ENCODE measurements at regions not wholly inside any gene's neighbourhood (a gene's known extent, or its start where the extent isn't known, plus 50 kb on each side); places are given as distances from the start of the nearest gene placed in this dataset.

DNA sequence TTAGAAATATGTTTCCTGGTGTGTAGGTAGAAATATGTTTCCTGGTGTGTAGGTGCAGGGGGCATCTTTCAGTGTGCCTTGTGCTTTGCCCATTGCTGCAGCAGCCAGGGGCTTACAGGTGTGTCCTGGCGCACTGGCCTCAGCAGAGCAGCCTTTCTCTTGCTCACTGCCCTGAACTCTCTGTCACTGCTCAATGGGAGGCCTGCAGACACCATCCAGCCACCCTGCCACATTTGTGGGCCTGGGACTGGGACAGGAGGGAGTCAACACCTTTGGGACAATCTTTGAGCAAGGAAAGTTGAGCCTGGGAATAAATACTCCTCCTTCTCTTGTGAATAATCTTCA lies 62.4 kb upstream of the RBM24 start:
- no CpG with 5 or more reads among the region's 1 CpG for WGBS (ENCODE audit: low lambda C conversion rate)
- H3K4me3 ChIP-seq (replicated peaks in 1 of 3; ENCODE audit: insufficient read depth in 1 of 3, low read depth in 2 of 3, low read length in 3 of 3), result no peak overlapping the region
- H3K4me1 ChIP-seq (ENCODE audit: insufficient read depth, low read length), result no peaks in the 10 kb centered on the region
- ChIA-PET POLR2A (no interaction called here), CTCF (ENCODE audit: low intra/inter-chr PET ratio, low total read pairs) (no interaction called here)
- no peaks in the 10 kb centered on the region for H4K20me1 ChIP-seq (ENCODE audit: insufficient read depth, low read length)
- H3K36me3 ChIP-seq (replicated peaks in 1 of 2; ENCODE audit: control insufficient read depth in 1 of 2, insufficient read depth in 2 of 2, low read length in 2 of 2), result no peaks in the 10 kb centered on the region
- DNase-seq (ENCODE audit: low spot score) (no peak), FAIRE-seq (no peak), ATAC-seq (no peak; the same call in 2 of the 3 replicates)
- in situ Hi-C loops (cut with HindIII; ENCODE audit: extremely low pct_ligation_motif_present, low pct_unique_long_range_greater_than_20kb) (no loop called here), intact Hi-C loops (cut with micrococcal nuclease; ENCODE audit: unreplicated experiment) (no loop called here)
- no peak overlapping the region for H3K9ac ChIP-seq (ENCODE audit: insufficient read depth, low read depth, low read length)
- no peak overlapping the region for H3K27ac ChIP-seq (ENCODE audit: extremely low read length, insufficient read depth, low read length)
- H3K79me2 ChIP-seq (ENCODE audit: insufficient read depth, low read length), result no peaks in the 10 kb centered on the region
- BruUV-seq (replicated peaks), result no TSS peak
- H3K4me2 ChIP-seq (ENCODE audit: low read depth, low read length), result no peak overlapping the region
- H3K9me3 ChIP-seq (ENCODE audit: low read length), result no peaks in the 10 kb centered on the region
- no peaks in the 10 kb centered on the region; a peak in 1 of 5 replicates for H3K27me3 ChIP-seq (ENCODE audit: control insufficient read depth in 1 of 2, insufficient read depth in 2 of 2, low read length in 2 of 2)
- no peak overlapping the region for H2AFZ ChIP-seq (ENCODE audit: low read length)
- no peak for TF ChIP-seq ZNF75D (CRISPR knock-in tag; IDR thresholded peaks at IDR 0.05; ENCODE audit: borderline replicate concordance)
- TF ChIP-seq MEIS1 (CRISPR knock-in tag; IDR thresholded peaks at IDR 0.05; ENCODE audit: borderline replicate concordance), result no peak
- TF ChIP-seq ZNF720 (CRISPR knock-in tag; IDR thresholded peaks at IDR 0.05), result no peak
- no peak for TF ChIP-seq MYC (CRISPR knock-in tag; IDR thresholded peaks at IDR 0.05; ENCODE audit: borderline replicate concordance)
- TF ChIP-seq FOXP1 (IDR thresholded peaks at IDR 0.05), result no peak
- TF ChIP-seq FOXP1 (CRISPR knock-in tag; IDR thresholded peaks at IDR 0.05), result no peak
- TF ChIP-seq, protein P1, sequence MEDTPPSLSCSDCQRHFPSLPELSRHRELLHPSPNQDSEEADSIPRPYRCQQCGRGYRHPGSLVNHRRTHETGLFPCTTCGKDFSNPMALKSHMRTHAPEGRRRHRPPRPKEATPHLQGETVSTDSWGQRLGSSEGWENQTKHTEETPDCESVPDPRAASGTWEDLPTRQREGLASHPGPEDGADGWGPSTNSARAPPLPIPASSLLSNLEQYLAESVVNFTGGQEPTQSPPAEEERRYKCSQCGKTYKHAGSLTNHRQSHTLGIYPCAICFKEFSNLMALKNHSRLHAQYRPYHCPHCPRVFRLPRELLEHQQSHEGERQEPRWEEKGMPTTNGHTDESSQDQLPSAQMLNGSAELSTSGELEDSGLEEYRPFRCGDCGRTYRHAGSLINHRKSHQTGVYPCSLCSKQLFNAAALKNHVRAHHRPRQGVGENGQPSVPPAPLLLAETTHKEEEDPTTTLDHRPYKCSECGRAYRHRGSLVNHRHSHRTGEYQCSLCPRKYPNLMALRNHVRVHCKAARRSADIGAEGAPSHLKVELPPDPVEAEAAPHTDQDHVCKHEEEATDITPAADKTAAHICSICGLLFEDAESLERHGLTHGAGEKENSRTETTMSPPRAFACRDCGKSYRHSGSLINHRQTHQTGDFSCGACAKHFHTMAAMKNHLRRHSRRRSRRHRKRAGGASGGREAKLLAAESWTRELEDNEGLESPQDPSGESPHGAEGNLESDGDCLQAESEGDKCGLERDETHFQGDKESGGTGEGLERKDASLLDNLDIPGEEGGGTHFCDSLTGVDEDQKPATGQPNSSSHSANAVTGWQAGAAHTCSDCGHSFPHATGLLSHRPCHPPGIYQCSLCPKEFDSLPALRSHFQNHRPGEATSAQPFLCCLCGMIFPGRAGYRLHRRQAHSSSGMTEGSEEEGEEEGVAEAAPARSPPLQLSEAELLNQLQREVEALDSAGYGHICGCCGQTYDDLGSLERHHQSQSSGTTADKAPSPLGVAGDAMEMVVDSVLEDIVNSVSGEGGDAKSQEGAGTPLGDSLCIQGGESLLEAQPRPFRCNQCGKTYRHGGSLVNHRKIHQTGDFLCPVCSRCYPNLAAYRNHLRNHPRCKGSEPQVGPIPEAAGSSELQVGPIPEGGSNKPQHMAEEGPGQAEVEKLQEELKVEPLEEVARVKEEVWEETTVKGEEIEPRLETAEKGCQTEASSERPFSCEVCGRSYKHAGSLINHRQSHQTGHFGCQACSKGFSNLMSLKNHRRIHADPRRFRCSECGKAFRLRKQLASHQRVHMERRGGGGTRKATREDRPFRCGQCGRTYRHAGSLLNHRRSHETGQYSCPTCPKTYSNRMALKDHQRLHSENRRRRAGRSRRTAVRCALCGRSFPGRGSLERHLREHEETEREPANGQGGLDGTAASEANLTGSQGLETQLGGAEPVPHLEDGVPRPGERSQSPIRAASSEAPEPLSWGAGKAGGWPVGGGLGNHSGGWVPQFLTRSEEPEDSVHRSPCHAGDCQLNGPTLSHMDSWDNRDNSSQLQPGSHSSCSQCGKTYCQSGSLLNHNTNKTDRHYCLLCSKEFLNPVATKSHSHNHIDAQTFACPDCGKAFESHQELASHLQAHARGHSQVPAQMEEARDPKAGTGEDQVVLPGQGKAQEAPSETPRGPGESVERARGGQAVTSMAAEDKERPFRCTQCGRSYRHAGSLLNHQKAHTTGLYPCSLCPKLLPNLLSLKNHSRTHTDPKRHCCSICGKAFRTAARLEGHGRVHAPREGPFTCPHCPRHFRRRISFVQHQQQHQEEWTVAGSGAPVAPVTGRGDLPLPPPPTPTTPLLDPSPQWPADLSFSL (CRISPR knock-in tag; IDR thresholded peaks at IDR 0.05), result no peak
- TF ChIP-seq RAD21 (CRISPR knock-in tag; IDR thresholded peaks at IDR 0.05), result no peak
- no peak for TF ChIP-seq ZNF547 (CRISPR knock-in tag; IDR thresholded peaks at IDR 0.05)
- no peak for TF ChIP-seq ZBTB7A (CRISPR knock-in tag; IDR thresholded peaks at IDR 0.05)
- TF ChIP-seq, protein P2, sequence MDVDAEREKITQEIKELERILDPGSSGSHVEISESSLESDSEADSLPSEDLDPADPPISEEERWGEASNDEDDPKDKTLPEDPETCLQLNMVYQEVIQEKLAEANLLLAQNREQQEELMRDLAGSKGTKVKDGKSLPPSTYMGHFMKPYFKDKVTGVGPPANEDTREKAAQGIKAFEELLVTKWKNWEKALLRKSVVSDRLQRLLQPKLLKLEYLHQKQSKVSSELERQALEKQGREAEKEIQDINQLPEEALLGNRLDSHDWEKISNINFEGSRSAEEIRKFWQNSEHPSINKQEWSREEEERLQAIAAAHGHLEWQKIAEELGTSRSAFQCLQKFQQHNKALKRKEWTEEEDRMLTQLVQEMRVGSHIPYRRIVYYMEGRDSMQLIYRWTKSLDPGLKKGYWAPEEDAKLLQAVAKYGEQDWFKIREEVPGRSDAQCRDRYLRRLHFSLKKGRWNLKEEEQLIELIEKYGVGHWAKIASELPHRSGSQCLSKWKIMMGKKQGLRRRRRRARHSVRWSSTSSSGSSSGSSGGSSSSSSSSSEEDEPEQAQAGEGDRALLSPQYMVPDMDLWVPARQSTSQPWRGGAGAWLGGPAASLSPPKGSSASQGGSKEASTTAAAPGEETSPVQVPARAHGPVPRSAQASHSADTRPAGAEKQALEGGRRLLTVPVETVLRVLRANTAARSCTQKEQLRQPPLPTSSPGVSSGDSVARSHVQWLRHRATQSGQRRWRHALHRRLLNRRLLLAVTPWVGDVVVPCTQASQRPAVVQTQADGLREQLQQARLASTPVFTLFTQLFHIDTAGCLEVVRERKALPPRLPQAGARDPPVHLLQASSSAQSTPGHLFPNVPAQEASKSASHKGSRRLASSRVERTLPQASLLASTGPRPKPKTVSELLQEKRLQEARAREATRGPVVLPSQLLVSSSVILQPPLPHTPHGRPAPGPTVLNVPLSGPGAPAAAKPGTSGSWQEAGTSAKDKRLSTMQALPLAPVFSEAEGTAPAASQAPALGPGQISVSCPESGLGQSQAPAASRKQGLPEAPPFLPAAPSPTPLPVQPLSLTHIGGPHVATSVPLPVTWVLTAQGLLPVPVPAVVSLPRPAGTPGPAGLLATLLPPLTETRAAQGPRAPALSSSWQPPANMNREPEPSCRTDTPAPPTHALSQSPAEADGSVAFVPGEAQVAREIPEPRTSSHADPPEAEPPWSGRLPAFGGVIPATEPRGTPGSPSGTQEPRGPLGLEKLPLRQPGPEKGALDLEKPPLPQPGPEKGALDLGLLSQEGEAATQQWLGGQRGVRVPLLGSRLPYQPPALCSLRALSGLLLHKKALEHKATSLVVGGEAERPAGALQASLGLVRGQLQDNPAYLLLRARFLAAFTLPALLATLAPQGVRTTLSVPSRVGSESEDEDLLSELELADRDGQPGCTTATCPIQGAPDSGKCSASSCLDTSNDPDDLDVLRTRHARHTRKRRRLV (CRISPR knock-in tag; IDR thresholded peaks at IDR 0.05), result no peak
- TF ChIP-seq SIN3A (IDR thresholded peaks at IDR 0.05; ENCODE audit: borderline replicate concordance, low read depth, low read length), result no peak
- no peak for TF ChIP-seq DNMT1 (CRISPR knock-in tag; IDR thresholded peaks at IDR 0.05)

All from HepG2 (cell line).